Epithelial cell of proximal tubule (primary cell): ENCODE measurements at regions not wholly inside any gene's neighbourhood (a gene's known extent, or its start where the extent isn't known, plus 50 kb on each side); places are given as distances from the start of the nearest gene placed in this dataset.
A peak's percentile ranks its signal among the peaks of the same experiment; 100 is the strongest.

ENCODE experiments used
- DNase-seq: peaks from one replicate; pipeline ENCODE4 v3.0.0-alpha.2; 2011; ENCODE audit warnings: low read depth
- H3K4me3 ChIP-seq: 2 replicates; pipeline ENCODE4 v1.5.1; 2011; ENCODE audit warnings: low read depth, mild to moderate bottlenecking, low read length
- CTCF ChIP-seq: conservative IDR thresholded peaks from 2 replicates; pipeline ENCODE4 v1.5.1; 2012; ENCODE audit warnings: low read depth, mild to moderate bottlenecking, low read length

- H3K4me3 ChIP-seq = no peak overlapping the region
Measured at GRCh38 chr14:42732005-42732404, 1125.3 kb downstream of the LRFN5 start.

DNA sequence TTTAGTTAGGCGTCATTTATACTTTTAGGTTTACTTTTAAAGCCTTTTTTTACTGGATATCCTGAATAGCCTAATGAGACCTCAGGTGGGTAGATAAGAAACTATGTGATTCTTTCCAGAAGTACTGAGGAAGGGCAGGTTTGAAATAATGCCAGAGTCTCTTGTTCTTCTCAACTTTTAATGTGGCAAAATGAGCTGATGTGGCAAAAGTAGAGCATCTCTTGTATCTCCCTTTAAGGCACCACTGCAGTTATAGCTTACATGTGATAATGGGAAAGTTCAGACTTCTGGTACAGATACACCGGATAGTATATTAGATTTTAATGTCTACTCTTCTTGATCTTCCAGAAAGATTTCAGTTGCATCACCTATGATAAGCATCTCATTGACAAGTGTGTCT, 1124.8 kb downstream of the LRFN5 start:
- no peak for TF ChIP-seq CTCF
- no peak for DNase-seq
- H3K4me3 ChIP-seq = no peak overlapping the region

More at GRCh38 chr14:42732005-42732404, 1125.3 kb downstream of the LRFN5 start:
- no peak for TF ChIP-seq CTCF
- DNase-seq = no peak

- no peak overlapping the region for H3K4me3 ChIP-seq
- TF ChIP-seq CTCF = no peak
Measured at GRCh38 chr14:42729681-42730080, 1123.0 kb downstream of the LRFN5 start.

DNA sequence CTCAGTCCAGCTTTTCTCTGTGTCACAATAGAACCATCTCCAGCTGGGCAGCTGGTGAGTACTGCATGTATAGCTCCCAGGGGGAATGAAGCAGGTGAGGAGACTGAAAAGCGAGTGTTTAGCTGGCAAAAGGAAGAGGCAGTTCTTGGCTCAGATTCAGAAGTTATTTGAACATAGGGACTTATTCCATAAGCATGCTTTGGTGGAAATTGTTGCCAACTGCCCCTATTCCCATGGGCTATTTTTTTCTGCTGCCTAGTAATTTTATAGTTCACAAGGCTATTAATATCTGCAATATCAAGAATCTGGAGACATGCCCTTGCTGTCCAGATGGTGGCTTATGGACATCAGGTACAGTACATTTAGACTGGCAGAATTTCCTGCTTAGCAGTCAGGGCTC, 1112.7 kb downstream of the LRFN5 start:
- no peak for TF ChIP-seq CTCF
- no peak for DNase-seq
- H3K4me3 ChIP-seq = no peak overlapping the region

More at GRCh38 chr14:42729681-42730080, 1123.0 kb downstream of the LRFN5 start:
- DNase-seq = no peak

DNA sequence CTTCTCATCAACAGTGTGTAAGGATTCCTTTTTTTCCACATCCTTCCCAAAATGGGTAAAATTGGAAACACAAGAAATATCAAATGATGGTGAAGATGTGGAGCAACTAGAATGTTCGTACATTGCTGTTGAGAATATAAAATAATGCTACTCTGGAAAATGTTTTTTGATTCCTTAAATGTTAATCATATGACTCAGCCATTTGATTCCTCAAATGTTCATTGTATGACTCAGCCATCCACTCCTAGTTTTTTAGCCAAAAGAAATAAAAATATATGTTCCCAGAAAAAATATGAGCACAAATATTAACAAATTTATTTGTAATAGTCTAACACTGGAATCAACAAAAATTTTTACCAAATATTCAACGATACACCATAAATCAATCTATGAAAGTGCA, 1108.6 kb downstream of the LRFN5 start:
- DNase-seq = peak; percentile 10
- no peak for TF ChIP-seq CTCF
- H3K4me3 ChIP-seq = no peak overlapping the region

GRCh38 chr14:42710071-42710470, 1103.4 kb downstream of the LRFN5 start:
- TF ChIP-seq CTCF = no peak
- no peak overlapping the region for H3K4me3 ChIP-seq
- DNase-seq = no peak

- no peak for TF ChIP-seq CTCF
- no peak overlapping the region for H3K4me3 ChIP-seq
- DNase-seq = no peak
Measured at GRCh38 chr14:42703501-42703900, 1096.8 kb downstream of the LRFN5 start.
